Activated CD8-positive, alpha-beta T cell treated with anti-CD3 and anti-CD28 coated beads for 36 hours (primary cell): ENCODE measurements at regions not wholly inside any gene's neighbourhood (a gene's known extent, or its start where the extent isn't known, plus 50 kb on each side); places are given as distances from the start of the nearest gene placed in this dataset.
"Not testable (repeated sequence)": the region's sequence is repeated elsewhere in the genome, so short reads cannot be mapped to it uniquely, and the experiment has no call there.

Experiments used
- ATAC-seq: fragments of 200-7000 bp; cut with Tn5 transposase; one replicate; pipeline ENCODE4 v1.10.0; 2021; ENCODE audit warnings: mild to moderate bottlenecking, moderate library complexity
- CTCF ChIA-PET: fragments of 350-600 bp; sonication (Branson Sonifier 250); formaldehyde crosslinking; loops from one replicate; lab custom pipeline; 2021; ENCODE audit warnings: antibody characterized with exemption; lab: Charles Lee
- POLR2A ChIA-PET: fragments of 350-600 bp; sonication (Branson Sonifier 250); formaldehyde crosslinking; loops from one replicate; lab custom pipeline; 2021; ENCODE audit warnings: antibody characterized with exemption; lab: Charles Lee
- DNase-seq: peaks from one replicate; pipeline ENCODE4 v3.0.0-alpha.2; 2020
- H3K27ac Mint-ChIP-seq: one replicate; pipeline ENCODE4 v1.8.0; 2021; ENCODE audit warnings: mild to moderate bottlenecking, mixed read lengths
- H3K27me3 Mint-ChIP-seq: one replicate; pipeline ENCODE4 v1.8.0; 2021; ENCODE audit warnings: mixed read lengths
- H3K36me3 Mint-ChIP-seq: one replicate; pipeline ENCODE4 v1.8.0; 2021; ENCODE audit warnings: low read depth, mixed read lengths
- H3K4me1 Mint-ChIP-seq: one replicate; pipeline ENCODE4 v1.8.0; 2021; ENCODE audit warnings: low read depth, mixed read lengths
- H3K4me3 Mint-ChIP-seq: one replicate; pipeline ENCODE4 v1.8.0; 2021; ENCODE audit warnings: mild to moderate bottlenecking, moderate library complexity, mixed read lengths
- H3K9me3 Mint-ChIP-seq: one replicate; pipeline ENCODE4 v1.8.0; 2021; ENCODE audit warnings: mixed read lengths
- CTCF ChIP-seq: fragments of 200-600 bp; IDR thresholded peaks from one replicate; pipeline ENCODE4 v1.8.0; 2022; ENCODE audit warnings: antibody characterized with exemption, mild to moderate bottlenecking
- intact Hi-C: fragments of 100-400 bp; cut with micrococcal nuclease; formaldehyde crosslinking; loops from one replicate; pipeline ENCODE4 v1.10.0; 2022

GRCh38 chr3:130151555-130151954, 69.9 kb downstream of the ALG1L2 start:
- DNase-seq, POLR2A ChIA-PET, H3K27me3 Mint-ChIP-seq, CTCF ChIA-PET, H3K4me3 Mint-ChIP-seq, H3K27ac Mint-ChIP-seq, H3K36me3 Mint-ChIP-seq, H3K4me1 Mint-ChIP-seq, intact Hi-C loops, ATAC-seq, H3K9me3 Mint-ChIP-seq: not testable (repeated sequence)

GRCh38 chr3:130153247-130153646, 71.6 kb downstream of the ALG1L2 start:
- ATAC-seq, H3K4me3 Mint-ChIP-seq, intact Hi-C loops, H3K36me3 Mint-ChIP-seq, H3K27me3 Mint-ChIP-seq, POLR2A ChIA-PET, H3K27ac Mint-ChIP-seq, DNase-seq, CTCF ChIA-PET, H3K4me1 Mint-ChIP-seq, H3K9me3 Mint-ChIP-seq: not testable (repeated sequence)

- H3K4me1 Mint-ChIP-seq, H3K27ac Mint-ChIP-seq, H3K27me3 Mint-ChIP-seq, H3K9me3 Mint-ChIP-seq, H3K36me3 Mint-ChIP-seq, intact Hi-C loops, CTCF ChIA-PET, DNase-seq, POLR2A ChIA-PET, ATAC-seq, H3K4me3 Mint-ChIP-seq: not testable (repeated sequence)
- peak; percentile 33 for TF ChIP-seq CTCF
These were observed 73.8 kb downstream of the ALG1L2 start for GRCh38 chr3:130155464-130155863.

- DNase-seq, H3K36me3 Mint-ChIP-seq, intact Hi-C loops, POLR2A ChIA-PET, ATAC-seq, CTCF ChIA-PET, H3K9me3 Mint-ChIP-seq, H3K27ac Mint-ChIP-seq, H3K4me3 Mint-ChIP-seq, H3K27me3 Mint-ChIP-seq, H3K4me1 Mint-ChIP-seq: not testable (repeated sequence)
These were observed 85.2 kb downstream of the ALG1L2 start for GRCh38 chr3:130166856-130167255.

- H3K27me3 Mint-ChIP-seq, H3K4me3 Mint-ChIP-seq, ATAC-seq, CTCF ChIA-PET, intact Hi-C loops, H3K27ac Mint-ChIP-seq, POLR2A ChIA-PET, H3K9me3 Mint-ChIP-seq, H3K36me3 Mint-ChIP-seq, DNase-seq: not testable (repeated sequence)
- H3K4me1 Mint-ChIP-seq, result peaks cover 21% of the 10 kb centered on the region
These were observed 93.6 kb downstream of the ALG1L2 start for GRCh38 chr3:130175195-130175594.

- H3K27me3 Mint-ChIP-seq, POLR2A ChIA-PET, intact Hi-C loops, CTCF ChIA-PET, H3K4me3 Mint-ChIP-seq, H3K36me3 Mint-ChIP-seq, H3K27ac Mint-ChIP-seq, ATAC-seq, DNase-seq, H3K9me3 Mint-ChIP-seq: not testable (repeated sequence)
- peaks cover 21% of the 10 kb centered on the region for H3K4me1 Mint-ChIP-seq
These were observed 95.0 kb downstream of the ALG1L2 start for GRCh38 chr3:130176476-130177256.

- ATAC-seq, POLR2A ChIA-PET, H3K9me3 Mint-ChIP-seq, intact Hi-C loops, H3K27me3 Mint-ChIP-seq, H3K36me3 Mint-ChIP-seq, CTCF ChIA-PET, DNase-seq: not testable (repeated sequence)
- peak overlapping the region; percentile 66 for H3K4me3 Mint-ChIP-seq
- H3K27ac Mint-ChIP-seq, result peak overlapping the region; percentile 77
- H3K4me1 Mint-ChIP-seq, result peaks cover 21% of the 10 kb centered on the region
These were observed 97.2 kb downstream of the ALG1L2 start for GRCh38 chr3:130178835-130179234.

- intact Hi-C loops, CTCF ChIA-PET: not testable (repeated sequence)
These were observed 97.8 kb downstream of the ALG1L2 start for GRCh38 chr3:130179353-130179970.

GRCh38 chr3:130182475-130182874, 100.8 kb downstream of the ALG1L2 start:
- H3K4me3 Mint-ChIP-seq, POLR2A ChIA-PET, H3K27me3 Mint-ChIP-seq, H3K27ac Mint-ChIP-seq, H3K36me3 Mint-ChIP-seq, H3K9me3 Mint-ChIP-seq, DNase-seq, intact Hi-C loops, CTCF ChIA-PET, ATAC-seq: not testable (repeated sequence)
- H3K4me1 Mint-ChIP-seq, result peaks cover 21% of the 10 kb centered on the region

More at GRCh38 chr3:130179353-130179970, 97.8 kb downstream of the ALG1L2 start:
- not testable (repeated sequence) for H3K36me3 Mint-ChIP-seq, H3K27me3 Mint-ChIP-seq, ATAC-seq, H3K9me3 Mint-ChIP-seq
- peaks cover 21% of the 10 kb centered on the region for H3K4me1 Mint-ChIP-seq
- POLR2A ChIA-PET, result interaction anchor here (0.6 kb wide), 1 partner anchor 791 kb away, joined by 3 read pairs; no protein-coding TSS in a partner anchor
- peak overlapping the region; percentile 66 for H3K4me3 Mint-ChIP-seq
- peak overlapping the region; percentile 77 for H3K27ac Mint-ChIP-seq
- DNase-seq, result peak; percentile 68

GRCh38 chr3:130183689-130184088, 102.1 kb downstream of the ALG1L2 start:
- peaks cover 15% of the 10 kb centered on the region for H3K4me1 Mint-ChIP-seq
- H3K9me3 Mint-ChIP-seq, DNase-seq, ATAC-seq, H3K27ac Mint-ChIP-seq, CTCF ChIA-PET, H3K36me3 Mint-ChIP-seq, POLR2A ChIA-PET, H3K4me3 Mint-ChIP-seq, H3K27me3 Mint-ChIP-seq, intact Hi-C loops: not testable (repeated sequence)
